ENCODE measurements at regions not wholly inside any gene's neighbourhood (a gene's known extent, or its start where the extent isn't known, plus 50 kb on each side); places are given as distances from the start of the nearest gene placed in this dataset.
"Not testable (repeated sequence)": the region's sequence is repeated elsewhere in the genome, so short reads cannot be mapped to it uniquely, and the experiment has no call there.

DNA sequence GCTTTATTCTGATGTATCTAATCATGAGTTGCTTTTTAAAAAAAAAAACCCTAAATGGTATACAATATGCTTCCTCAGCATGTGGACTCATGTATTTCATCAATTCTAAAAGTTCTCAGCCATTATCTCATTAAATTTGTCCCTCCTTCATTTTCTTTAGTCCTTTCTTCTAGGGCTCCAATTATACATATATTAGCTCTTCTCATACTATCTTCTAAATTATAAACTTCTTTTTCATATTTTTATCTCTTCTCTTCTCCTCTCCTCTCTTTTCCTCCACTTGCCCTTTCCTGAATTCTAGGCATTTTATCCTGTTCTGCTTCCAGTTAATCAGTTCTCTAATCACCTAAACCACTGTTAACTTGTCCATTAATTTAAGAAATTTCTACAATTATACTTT, 55.0 kb upstream of the IL33 start:
- no peak for DNase-seq (ENCODE audit: low read depth in 6 of 9, low spot score in 9 of 9)
- Histone ChIP-seq H3K27ac (ENCODE audit: low read depth in 1 of 2, low read length in 1 of 2) (no peak overlapping the region), H3K9me3 (ENCODE audit: control insufficient read depth in 2 of 2, insufficient read depth in 1 of 2, low read length in 1 of 2) (peaks cover 0 to 2% of the 10 kb centered on the region in 2 donors), H3K27me3 (ENCODE audit: control insufficient read depth in 2 of 2, insufficient read depth in 1 of 2, low read length in 1 of 2) (no peaks in the 10 kb centered on the region), H3K4me3 (ENCODE audit: low read length in 2 of 2) (no peak overlapping the region), H3K36me3 (ENCODE audit: control insufficient read depth in 2 of 2, insufficient read depth in 2 of 2, low read length in 1 of 2) (no peaks in the 10 kb centered on the region), H3K4me1 (ENCODE audit: control insufficient read depth in 2 of 2, insufficient read depth in 2 of 2, low read length in 2 of 2) (no peaks in the 10 kb centered on the region)

DNA sequence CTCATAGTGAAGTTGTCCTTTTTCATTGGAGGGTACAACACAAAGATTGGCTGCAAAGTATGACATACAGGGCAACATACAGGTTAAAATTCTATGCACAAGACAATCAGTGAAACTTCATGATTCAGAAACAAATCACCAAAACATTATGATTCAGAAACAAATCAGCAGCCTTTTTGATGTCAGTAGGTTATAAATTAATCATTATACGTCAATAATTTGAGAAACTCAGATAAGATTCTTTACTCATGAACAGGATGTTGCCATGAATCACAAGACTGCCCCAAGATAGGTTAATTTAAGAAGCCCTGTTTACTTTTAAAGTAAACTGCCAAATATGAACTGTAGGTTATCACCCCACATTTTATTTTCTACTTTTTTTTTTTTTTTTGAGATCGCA, 62.2 kb upstream of the IL33 start:
- Histone ChIP-seq H3K4me3 (ENCODE audit: low read length in 2 of 2) (no peak overlapping the region), H3K36me3 (ENCODE audit: control insufficient read depth in 2 of 2, insufficient read depth in 2 of 2, low read length in 1 of 2) (no peaks in the 10 kb centered on the region), H3K27me3 (ENCODE audit: control insufficient read depth in 2 of 2, insufficient read depth in 1 of 2, low read length in 1 of 2) (no peaks in the 10 kb centered on the region), H3K9me3 (ENCODE audit: control insufficient read depth in 2 of 2, insufficient read depth in 1 of 2, low read length in 1 of 2) (no peaks in the 10 kb centered on the region), H3K4me1 (ENCODE audit: control insufficient read depth in 2 of 2, insufficient read depth in 2 of 2, low read length in 2 of 2) (no peaks in the 10 kb centered on the region), H3K27ac (ENCODE audit: low read depth in 1 of 2, low read length in 1 of 2) (no peak overlapping the region)
- DNase-seq (ENCODE audit: low read depth in 6 of 9, low spot score in 9 of 9) = no peak
- 97% methylated on average over 2 of the region's 2 CpGs for WGBS

- no peaks in the 10 kb centered on the region for H3K4me1 ChIP-seq (ENCODE audit: control insufficient read depth in 2 of 2, insufficient read depth in 2 of 2, low read length in 2 of 2)
- H3K36me3 ChIP-seq (ENCODE audit: control insufficient read depth in 2 of 2, insufficient read depth in 2 of 2, low read length in 1 of 2) = no peaks in the 10 kb centered on the region
- WGBS = 88% methylated on average over 4 of the region's 4 CpGs
- no peak overlapping the region for H3K4me3 ChIP-seq (ENCODE audit: low read length in 2 of 2)
- H3K27ac ChIP-seq (ENCODE audit: low read depth in 1 of 2, low read length in 1 of 2) = no peak overlapping the region
- DNase-seq (ENCODE audit: low read depth in 6 of 9, low spot score in 9 of 9) = no peak
- no peaks in the 10 kb centered on the region for H3K27me3 ChIP-seq (ENCODE audit: control insufficient read depth in 2 of 2, insufficient read depth in 1 of 2, low read length in 1 of 2)
- H3K9me3 ChIP-seq (ENCODE audit: control insufficient read depth in 2 of 2, insufficient read depth in 1 of 2, low read length in 1 of 2) = no peaks in the 10 kb centered on the region
Measured at GRCh38 chr9:6152788-6153187, 62.8 kb upstream of the IL33 start.

GRCh38 chr9:6150483-6150882, 65.1 kb upstream of the IL33 start:
- Histone ChIP-seq H3K4me1 (ENCODE audit: control insufficient read depth in 2 of 2, insufficient read depth in 2 of 2, low read length in 2 of 2) (no peaks in the 10 kb centered on the region), H3K9me3 (ENCODE audit: control insufficient read depth in 2 of 2, insufficient read depth in 1 of 2, low read length in 1 of 2) (no peaks in the 10 kb centered on the region), H3K27ac (ENCODE audit: low read depth in 1 of 2, low read length in 1 of 2) (no peak overlapping the region), H3K4me3 (ENCODE audit: low read length in 2 of 2) (no peak overlapping the region), H3K36me3 (ENCODE audit: control insufficient read depth in 2 of 2, insufficient read depth in 2 of 2, low read length in 1 of 2) (no peaks in the 10 kb centered on the region), H3K27me3 (ENCODE audit: control insufficient read depth in 2 of 2, insufficient read depth in 1 of 2, low read length in 1 of 2) (no peaks in the 10 kb centered on the region)
- WGBS = 96% methylated on average over 2 of the region's 2 CpGs
- no peak for DNase-seq (ENCODE audit: low read depth in 6 of 9, low spot score in 9 of 9)

GRCh38 chr9:6149315-6149714, 66.3 kb upstream of the IL33 start:
- Histone ChIP-seq H3K4me1 (ENCODE audit: control insufficient read depth in 2 of 2, insufficient read depth in 2 of 2, low read length in 2 of 2) (no peaks in the 10 kb centered on the region), H3K36me3 (ENCODE audit: control insufficient read depth in 2 of 2, insufficient read depth in 2 of 2, low read length in 1 of 2) (no peaks in the 10 kb centered on the region), H3K4me3 (ENCODE audit: low read length in 2 of 2) (no peak overlapping the region), H3K27me3 (ENCODE audit: control insufficient read depth in 2 of 2, insufficient read depth in 1 of 2, low read length in 1 of 2) (no peaks in the 10 kb centered on the region), H3K27ac (ENCODE audit: low read depth in 1 of 2, low read length in 1 of 2) (no peak overlapping the region), H3K9me3 (ENCODE audit: control insufficient read depth in 2 of 2, insufficient read depth in 1 of 2, low read length in 1 of 2) (no peaks in the 10 kb centered on the region)
- 96% methylated on average over 9 of the region's 9 CpGs for WGBS
- DNase-seq (ENCODE audit: low read depth in 6 of 9, low spot score in 9 of 9) = no peak

DNA sequence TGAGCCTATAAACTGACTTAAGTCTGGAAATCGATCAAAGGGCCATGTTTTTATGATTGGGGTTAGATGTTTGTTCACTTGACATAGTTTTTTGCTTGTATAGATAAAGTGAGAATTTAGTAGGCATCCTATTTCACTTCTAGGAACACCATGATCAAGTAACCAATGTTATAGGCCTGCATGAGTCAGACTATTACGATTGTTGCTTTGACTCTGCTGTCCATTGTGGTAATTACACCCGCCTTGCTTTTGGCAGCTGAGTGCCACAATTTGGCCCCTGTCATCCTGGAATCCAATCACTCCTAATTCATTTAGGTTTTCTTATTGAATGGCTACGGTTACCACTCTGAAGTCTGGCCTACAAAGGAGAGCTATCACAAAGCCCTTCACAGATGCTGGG, 67.8 kb upstream of the IL33 start:
- H3K4me3 ChIP-seq (ENCODE audit: low read length in 2 of 2) = no peak overlapping the region
- H3K27ac ChIP-seq (ENCODE audit: low read depth in 1 of 2, low read length in 1 of 2) = no peak overlapping the region
- DNase-seq (ENCODE audit: low read depth in 6 of 9, low spot score in 9 of 9) = no peak
- WGBS = 97% methylated on average over 4 of the region's 4 CpGs
- H3K4me1 ChIP-seq (ENCODE audit: control insufficient read depth in 2 of 2, insufficient read depth in 2 of 2, low read length in 2 of 2) = no peaks in the 10 kb centered on the region
- no peaks in the 10 kb centered on the region for H3K9me3 ChIP-seq (ENCODE audit: control insufficient read depth in 2 of 2, insufficient read depth in 1 of 2, low read length in 1 of 2)
- H3K27me3 ChIP-seq (ENCODE audit: control insufficient read depth in 2 of 2, insufficient read depth in 1 of 2, low read length in 1 of 2) = no peaks in the 10 kb centered on the region
- H3K36me3 ChIP-seq (ENCODE audit: control insufficient read depth in 2 of 2, insufficient read depth in 2 of 2, low read length in 1 of 2) = no peaks in the 10 kb centered on the region

DNA sequence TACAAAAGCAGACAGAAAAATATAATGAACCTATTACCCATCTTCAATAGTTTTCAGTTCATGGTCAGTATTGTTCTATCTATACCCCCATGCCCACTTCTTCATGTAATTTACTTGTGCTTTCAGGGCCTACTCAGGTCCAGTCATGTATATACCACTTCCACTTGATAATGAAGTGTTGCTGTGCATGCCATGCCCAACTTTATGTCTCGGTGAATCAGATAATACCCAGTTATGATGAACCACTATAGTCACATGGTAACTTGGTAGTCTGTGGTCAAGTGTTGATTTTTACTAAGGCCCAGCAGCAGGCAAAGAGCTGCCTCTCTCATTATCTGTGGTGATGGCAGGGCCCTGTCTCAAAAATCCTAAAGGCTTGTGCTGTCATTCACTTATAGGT, 70.7 kb upstream of the IL33 start:
- Histone ChIP-seq H3K9me3 (ENCODE audit: control insufficient read depth in 2 of 2, insufficient read depth in 1 of 2, low read length in 1 of 2) (no peaks in the 10 kb centered on the region), H3K36me3 (ENCODE audit: control insufficient read depth in 2 of 2, insufficient read depth in 2 of 2, low read length in 1 of 2) (no peaks in the 10 kb centered on the region), H3K4me3 (ENCODE audit: low read length in 2 of 2) (no peak overlapping the region), H3K4me1 (ENCODE audit: control insufficient read depth in 2 of 2, insufficient read depth in 2 of 2, low read length in 2 of 2) (no peaks in the 10 kb centered on the region), H3K27me3 (ENCODE audit: control insufficient read depth in 2 of 2, insufficient read depth in 1 of 2, low read length in 1 of 2) (no peaks in the 10 kb centered on the region), H3K27ac (ENCODE audit: low read depth in 1 of 2, low read length in 1 of 2) (no peak overlapping the region)
- 98% methylated on average over 1 of the region's 1 CpG for WGBS
- no peak for DNase-seq (ENCODE audit: low read depth in 6 of 9, low spot score in 9 of 9)

- no peak for DNase-seq (ENCODE audit: low read depth in 6 of 9, low spot score in 9 of 9)
- H3K4me1 ChIP-seq (ENCODE audit: control insufficient read depth in 2 of 2, insufficient read depth in 2 of 2, low read length in 2 of 2) = no peaks in the 10 kb centered on the region
- H3K27me3 ChIP-seq (ENCODE audit: control insufficient read depth in 2 of 2, insufficient read depth in 1 of 2, low read length in 1 of 2) = no peaks in the 10 kb centered on the region
- H3K27ac ChIP-seq (ENCODE audit: low read depth in 1 of 2, low read length in 1 of 2) = no peak overlapping the region
- no peaks in the 10 kb centered on the region for H3K36me3 ChIP-seq (ENCODE audit: control insufficient read depth in 2 of 2, insufficient read depth in 2 of 2, low read length in 1 of 2)
- H3K4me3 ChIP-seq (ENCODE audit: low read length in 2 of 2) = no peak overlapping the region
- no peaks in the 10 kb centered on the region for H3K9me3 ChIP-seq (ENCODE audit: control insufficient read depth in 2 of 2, insufficient read depth in 1 of 2, low read length in 1 of 2)
Measured at GRCh38 chr9:6142799-6143454, 72.7 kb upstream of the IL33 start.

GRCh38 chr9:6135780-6136179, 79.8 kb upstream of the IL33 start:
- not testable (repeated sequence) for H3K4me1 ChIP-seq (ENCODE audit: control insufficient read depth in 2 of 2, insufficient read depth in 2 of 2, low read length in 2 of 2); H3K9me3 ChIP-seq (ENCODE audit: control insufficient read depth in 2 of 2, insufficient read depth in 1 of 2, low read length in 1 of 2); H3K36me3 ChIP-seq (ENCODE audit: control insufficient read depth in 2 of 2, insufficient read depth in 2 of 2, low read length in 1 of 2); H3K27me3 ChIP-seq (ENCODE audit: control insufficient read depth in 2 of 2, insufficient read depth in 1 of 2, low read length in 1 of 2); DNase-seq (ENCODE audit: low read depth in 6 of 9, low spot score in 9 of 9); H3K4me3 ChIP-seq (ENCODE audit: low read length in 2 of 2); H3K27ac ChIP-seq (ENCODE audit: low read depth in 1 of 2, low read length in 1 of 2)
- 92% methylated on average over 25 of the region's 25 CpGs for WGBS

DNA sequence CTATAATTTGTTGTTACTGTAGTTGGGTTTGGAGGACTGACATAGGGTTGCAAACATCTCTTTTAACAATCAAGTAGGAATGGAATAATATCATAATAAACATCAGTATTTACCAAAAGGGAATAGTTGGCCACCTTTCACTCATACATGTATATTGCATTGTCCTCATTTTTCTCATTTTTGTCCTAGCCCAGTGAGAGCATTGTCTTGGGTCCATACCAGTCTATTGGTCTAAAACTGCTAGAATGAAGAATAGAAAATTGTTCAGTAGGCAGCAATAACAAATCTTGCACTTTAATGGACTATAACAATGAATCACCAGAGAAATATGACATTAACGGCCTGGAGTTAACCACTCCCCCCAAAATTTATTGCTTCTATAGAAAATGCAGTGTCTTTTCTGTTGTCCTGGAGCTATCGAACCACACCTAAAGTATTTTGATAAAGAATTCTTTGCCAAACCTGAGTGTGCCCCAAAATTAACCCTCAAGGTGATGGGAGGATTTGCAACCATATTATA, 80.9 kb upstream of the IL33 start:
- no peaks in the 10 kb centered on the region for H3K27me3 ChIP-seq (ENCODE audit: control insufficient read depth in 2 of 2, insufficient read depth in 1 of 2, low read length in 1 of 2)
- no peak for DNase-seq (ENCODE audit: low read depth in 6 of 9, low spot score in 9 of 9)
- no peak overlapping the region for H3K27ac ChIP-seq (ENCODE audit: low read depth in 1 of 2, low read length in 1 of 2)
- H3K4me3 ChIP-seq (ENCODE audit: low read length in 2 of 2) = no peak overlapping the region
- WGBS = 97% methylated on average over 2 of the region's 2 CpGs
- no peaks in the 10 kb centered on the region for H3K9me3 ChIP-seq (ENCODE audit: control insufficient read depth in 2 of 2, insufficient read depth in 1 of 2, low read length in 1 of 2)
- no peaks in the 10 kb centered on the region for H3K4me1 ChIP-seq (ENCODE audit: control insufficient read depth in 2 of 2, insufficient read depth in 2 of 2, low read length in 2 of 2)
- H3K36me3 ChIP-seq (ENCODE audit: control insufficient read depth in 2 of 2, insufficient read depth in 2 of 2, low read length in 1 of 2) = no peaks in the 10 kb centered on the region

All from thymus (tissue), 11 donors.